GM12878 (cell line): ENCODE measurements at regions not wholly inside any gene's neighbourhood (a gene's known extent, or its start where the extent isn't known, plus 50 kb on each side); places are given as distances from the start of the nearest gene placed in this dataset.

ENCODE experiments used
- ATAC-seq: fragments of 200-7000 bp; cut with Tn5 transposase; 3 replicates; pipeline ENCODE4 v1.9.1; 2020; ENCODE audit warnings: mild to moderate bottlenecking, moderate library complexity
- BruUV-seq: library from RNA; stranded (reverse); fragments of 400-500 nt; replicated peaks from 2 replicates; lab custom pipeline; 2021; lab: Mats Ljungman, UMichigan
- CTCF ChIA-PET: fragments of 300-600 bp; sonication (Branson Sonifier 250); formaldehyde crosslinking; extraction: SDS; loops from one replicate; lab custom pipeline; 2021; ENCODE audit warnings: inconsistent platforms; lab: Yijun Ruan, JAX
- POLR2A ChIA-PET: fragments of 350-600 bp; formaldehyde crosslinking; extraction: SDS; loops from one replicate; lab custom pipeline; 2021; ENCODE audit warnings: inconsistent platforms; lab: Charles Lee
- RAD21 ChIA-PET: fragments of 300-600 bp; sonication (Branson Sonifier 250); formaldehyde crosslinking; loops from one replicate; lab custom pipeline; 2023; ENCODE audit warnings: antibody characterized with exemption; ENCODE audit not compliant: unreplicated experiment; lab: Charles Lee
- SMC1A ChIA-PET: fragments of 300-600 bp; sonication (Branson Sonifier 250); formaldehyde crosslinking; loops from one replicate; lab custom pipeline; 2023; ENCODE audit not compliant: unreplicated experiment, uncharacterized antibody; lab: Charles Lee
- DNase-seq: peaks from one replicate; pipeline ENCODE4 v3.0.0-alpha.2; 2011; ENCODE audit warnings: low read depth, low spot score
- FAIRE-seq: peaks from 3 replicates; lab custom pipeline; 2011; peaks lifted over from hg19 to GRCh38; lab: Jason Lieb, UNC
- H2AFZ ChIP-seq: 2 replicates; pipeline ENCODE4 v1.6.0; 2011; ENCODE audit warnings: low read depth, low read length, control low read depth; ENCODE audit not compliant: control insufficient read depth
- H3K27ac ChIP-seq: 2 replicates; pipeline ENCODE4 v1.5.1; 2011; ENCODE audit warnings: control low read depth; ENCODE audit not compliant: control insufficient read depth, insufficient read depth
- H3K27me3 ChIP-seq, 2 experiments: replicated peaks in 1 of 2; 2 replicates each; pipeline versions ENCODE4 v1.6.0 to v1.6.1; 2011; ENCODE audit warnings: low read length in 1 of 2; ENCODE audit not compliant: control insufficient read depth in 2 of 2, insufficient read depth in 2 of 2
- H3K36me3 ChIP-seq, 2 experiments: 2 replicates each; pipeline ENCODE4 v1.5.1; 2011; ENCODE audit warnings: low read length in 1 of 2; ENCODE audit not compliant: control insufficient read depth in 2 of 2, insufficient read depth in 2 of 2
- H3K4me1 ChIP-seq: 2 replicates; pipeline ENCODE4 v1.6.1; 2011; ENCODE audit warnings: mild to moderate bottlenecking, low read length, moderate library complexity, mixed read lengths; ENCODE audit not compliant: control insufficient read depth, insufficient read depth
- H3K4me2 ChIP-seq: 2 replicates; pipeline ENCODE4 v1.6.0; 2011; ENCODE audit warnings: control low read depth; ENCODE audit not compliant: control insufficient read depth, insufficient read depth
- H3K4me3 ChIP-seq: fragments of 200-600 bp; sonication (generic); 2 replicates; pipeline ENCODE4 v1.5.1; 2016
- H3K79me2 ChIP-seq: 2 replicates; pipeline ENCODE4 v1.6.0; 2011; ENCODE audit warnings: low read length; ENCODE audit not compliant: control insufficient read depth, insufficient read depth
- H3K9ac ChIP-seq: 2 replicates; pipeline ENCODE4 v1.8.0; 2011; ENCODE audit warnings: low read length, control low read depth, mixed read lengths; ENCODE audit not compliant: control insufficient read depth, insufficient read depth
- H3K9me3 ChIP-seq: replicated peaks from 3 replicates; pipeline ENCODE4 v1.5.1; 2011; ENCODE audit warnings: mild to moderate bottlenecking, low read length; ENCODE audit not compliant: control insufficient read depth, insufficient read depth
- H4K20me1 ChIP-seq: 2 replicates; pipeline ENCODE4 v1.6.0; 2011; ENCODE audit not compliant: control insufficient read depth, insufficient read depth
- ASH2L ChIP-seq: fragments of 300-600, 200-600 bp; sonication (generic); IDR thresholded peaks from 2 replicates; pipeline ENCODE4 v1.6.1; 2017; ENCODE audit warnings: low read depth, mild to moderate bottlenecking, borderline replicate concordance
- BACH1 ChIP-seq: fragments of 450-650 bp; IDR thresholded peaks from 2 replicates; pipeline ENCODE4 v1.6.1; 2017; ENCODE audit warnings: mild to moderate bottlenecking, borderline replicate concordance
- FOXM1 ChIP-seq: IDR thresholded peaks from 2 replicates; pipeline ENCODE4 v1.6.1; 2012; ENCODE audit warnings: low read depth, mild to moderate bottlenecking, inconsistent platforms, low read length, moderate library complexity
- IKZF1 ChIP-seq: fragments of 450-650 bp; conservative IDR thresholded peaks from 2 replicates; pipeline ENCODE4 v1.6.1; 2017; ENCODE audit warnings: antibody characterized with exemption, mild to moderate bottlenecking
- NFXL1 ChIP-seq: fragments of 450-650 bp; IDR thresholded peaks from 2 replicates; pipeline ENCODE4 v1.6.1; 2017; ENCODE audit warnings: antibody characterized with exemption, mild to moderate bottlenecking, borderline replicate concordance
- NR2C1 ChIP-seq: fragments of 450-650 bp; IDR thresholded peaks from 2 replicates; pipeline ENCODE4 v1.6.1; 2017; ENCODE audit warnings: antibody characterized with exemption, mild to moderate bottlenecking, moderate library complexity
- NR2F1 ChIP-seq: fragments of 450-650 bp; conservative IDR thresholded peaks from 2 replicates; pipeline ENCODE4 v1.6.1; 2017; ENCODE audit warnings: mild to moderate bottlenecking
- PAX5 ChIP-seq: IDR thresholded peaks from 2 replicates; pipeline ENCODE4 v1.6.1; 2011; ENCODE audit warnings: low read depth, low read length, borderline replicate concordance
- PML ChIP-seq: IDR thresholded peaks from 2 replicates; pipeline ENCODE4 v1.6.1; 2012; ENCODE audit warnings: low read length, inconsistent platforms
- SIX5 ChIP-seq: IDR thresholded peaks from 2 replicates; pipeline ENCODE4 v1.6.1; 2011; ENCODE audit warnings: mild to moderate bottlenecking, low read depth, low read length, moderate library complexity; ENCODE audit not compliant: severe bottlenecking
- SMAD5 ChIP-seq: IDR thresholded peaks from 2 replicates; pipeline ENCODE4 v1.6.1; 2016; ENCODE audit warnings: antibody characterized with exemption, low read depth
- SRF ChIP-seq, 2 experiments: IDR thresholded peaks; 2 replicates each; pipeline ENCODE4 v1.6.1; 2011; ENCODE audit warnings: low read depth in 2 of 2, low read length in 2 of 2, mild to moderate bottlenecking in 1 of 2, moderate library complexity in 1 of 2
- TBL1XR1 ChIP-seq: IDR thresholded peaks from 2 replicates; pipeline ENCODE4 v1.6.1; 2012; ENCODE audit warnings: low read depth, low read length, improper control_type of control experiment
- TCF12 ChIP-seq: IDR thresholded peaks from 2 replicates; pipeline ENCODE4 v1.6.1; 2011; ENCODE audit warnings: low read depth, mild to moderate bottlenecking, low read length
- ZNF24 ChIP-seq: fragments of 450-650 bp; IDR thresholded peaks from 2 replicates; pipeline ENCODE4 v1.6.1; 2017; ENCODE audit warnings: antibody characterized with exemption, mild to moderate bottlenecking
- WGBS: methylation state at CpG from one replicate; pipeline ENCODE4 v1.1.6; 2016; ENCODE audit warnings: low lambda C conversion rate; ENCODE audit not compliant: insufficient replicate concordance, insufficient coverage; ENCODE audit errors: missing lambda C conversion rate; 5-methylcytosine and 5-hydroxymethylcytosine counted together
- in situ Hi-C: fragments of 300-500 bp; cut with MboI; formaldehyde crosslinking; loops from 9 replicates; pipeline ENCODE4 v1.14.3; 2018; ENCODE audit warnings: mixed read lengths
- intact Hi-C: fragments of 100-400 bp; cut with micrococcal nuclease; formaldehyde crosslinking; loops from one replicate; pipeline ENCODE4 v1.14.2; 2022; ENCODE audit not compliant: unreplicated experiment
- TF ChIP-seq, protein P1 (sequence below): fragments of 450-650 bp; IDR thresholded peaks from 2 replicates; pipeline ENCODE4 v1.6.1; 2014; ENCODE audit warnings: mild to moderate bottlenecking
- TF ChIP-seq, protein P2 (sequence below): fragments of 450-650 bp; conservative IDR thresholded peaks from 2 replicates; pipeline ENCODE4 v1.6.1; 2017; ENCODE audit warnings: mild to moderate bottlenecking, moderate library complexity
- TF ChIP-seq, protein P3 (sequence below): IDR thresholded peaks from 2 replicates; pipeline ENCODE4 v1.6.1; 2012; ENCODE audit warnings: low read depth, low read length, improper control_type of control experiment
- TF ChIP-seq, protein P4 (sequence below): fragments of 450-650 bp; IDR thresholded peaks from 2 replicates; pipeline ENCODE4 v1.6.1; 2017; ENCODE audit warnings: mild to moderate bottlenecking, moderate library complexity

GRCh38 chr9:2955575-2955974 is 111.7 kb upstream of the PUM3 start:
- no TSS peak for BruUV-seq
- 0% methylated on average over 2 of the region's 2 CpGs for WGBS
- in situ Hi-C loops, result no loop called here

More at GRCh38 chr9:2955575-2955974, 111.7 kb upstream of the PUM3 start:
- Histone ChIP-seq H3K9me3 (no peaks in the 10 kb centered on the region), H3K27ac (no peak overlapping the region), H3K36me3 (no peaks in the 10 kb centered on the region), H3K4me2 (no peak overlapping the region), H3K4me3 (no peak overlapping the region), H4K20me1 (no peaks in the 10 kb centered on the region), H3K9ac (no peak overlapping the region), H2AFZ (no peak overlapping the region), H3K79me2 (no peaks in the 10 kb centered on the region), H3K4me1 (no peaks in the 10 kb centered on the region), H3K27me3 (no peaks in the 10 kb centered on the region)
- FAIRE-seq (no peak), DNase-seq (no peak), ATAC-seq (no peak)
- intact Hi-C loops, result no loop called here
- ChIA-PET POLR2A (no interaction called here), RAD21 (interaction anchor here (1.0 kb wide), 1 partner anchor 98 kb away, joined by 3 read pairs; no protein-coding TSS in a partner anchor)
- TF ChIP-seq, protein P1, sequence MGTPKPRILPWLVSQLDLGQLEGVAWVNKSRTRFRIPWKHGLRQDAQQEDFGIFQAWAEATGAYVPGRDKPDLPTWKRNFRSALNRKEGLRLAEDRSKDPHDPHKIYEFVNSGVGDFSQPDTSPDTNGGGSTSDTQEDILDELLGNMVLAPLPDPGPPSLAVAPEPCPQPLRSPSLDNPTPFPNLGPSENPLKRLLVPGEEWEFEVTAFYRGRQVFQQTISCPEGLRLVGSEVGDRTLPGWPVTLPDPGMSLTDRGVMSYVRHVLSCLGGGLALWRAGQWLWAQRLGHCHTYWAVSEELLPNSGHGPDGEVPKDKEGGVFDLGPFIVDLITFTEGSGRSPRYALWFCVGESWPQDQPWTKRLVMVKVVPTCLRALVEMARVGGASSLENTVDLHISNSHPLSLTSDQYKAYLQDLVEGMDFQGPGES, result no peak
- TF ChIP-seq NR2F1 (no peak), PAX5 (no peak), SMAD5 (no peak), ASH2L (no peak), SRF (IDR thresholded peaks at IDR 0.05; ENCODE audit: low read depth in 2 of 2, low read length in 2 of 2) (no peak), SIX5 (no peak), NFXL1 (no peak), BACH1 (no peak), FOXM1 (no peak), TBL1XR1 (no peak), TCF12 (no peak), PML (no peak), NR2C1 (no peak), ZNF24 (no peak), IKZF1 (no peak)
- TF ChIP-seq, protein P2, sequence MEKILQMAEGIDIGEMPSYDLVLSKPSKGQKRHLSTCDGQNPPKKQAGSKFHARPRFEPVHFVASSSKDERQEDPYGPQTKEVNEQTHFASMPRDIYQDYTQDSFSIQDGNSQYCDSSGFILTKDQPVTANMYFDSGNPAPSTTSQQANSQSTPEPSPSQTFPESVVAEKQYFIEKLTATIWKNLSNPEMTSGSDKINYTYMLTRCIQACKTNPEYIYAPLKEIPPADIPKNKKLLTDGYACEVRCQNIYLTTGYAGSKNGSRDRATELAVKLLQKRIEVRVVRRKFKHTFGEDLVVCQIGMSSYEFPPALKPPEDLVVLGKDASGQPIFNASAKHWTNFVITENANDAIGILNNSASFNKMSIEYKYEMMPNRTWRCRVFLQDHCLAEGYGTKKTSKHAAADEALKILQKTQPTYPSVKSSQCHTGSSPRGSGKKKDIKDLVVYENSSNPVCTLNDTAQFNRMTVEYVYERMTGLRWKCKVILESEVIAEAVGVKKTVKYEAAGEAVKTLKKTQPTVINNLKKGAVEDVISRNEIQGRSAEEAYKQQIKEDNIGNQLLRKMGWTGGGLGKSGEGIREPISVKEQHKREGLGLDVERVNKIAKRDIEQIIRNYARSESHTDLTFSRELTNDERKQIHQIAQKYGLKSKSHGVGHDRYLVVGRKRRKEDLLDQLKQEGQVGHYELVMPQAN, result no peak
- TF ChIP-seq, protein P3, sequence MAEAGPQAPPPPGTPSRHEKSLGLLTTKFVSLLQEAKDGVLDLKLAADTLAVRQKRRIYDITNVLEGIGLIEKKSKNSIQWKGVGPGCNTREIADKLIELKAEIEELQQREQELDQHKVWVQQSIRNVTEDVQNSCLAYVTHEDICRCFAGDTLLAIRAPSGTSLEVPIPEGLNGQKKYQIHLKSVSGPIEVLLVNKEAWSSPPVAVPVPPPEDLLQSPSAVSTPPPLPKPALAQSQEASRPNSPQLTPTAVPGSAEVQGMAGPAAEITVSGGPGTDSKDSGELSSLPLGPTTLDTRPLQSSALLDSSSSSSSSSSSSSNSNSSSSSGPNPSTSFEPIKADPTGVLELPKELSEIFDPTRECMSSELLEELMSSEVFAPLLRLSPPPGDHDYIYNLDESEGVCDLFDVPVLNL, result no peak
- TF ChIP-seq, protein P4, sequence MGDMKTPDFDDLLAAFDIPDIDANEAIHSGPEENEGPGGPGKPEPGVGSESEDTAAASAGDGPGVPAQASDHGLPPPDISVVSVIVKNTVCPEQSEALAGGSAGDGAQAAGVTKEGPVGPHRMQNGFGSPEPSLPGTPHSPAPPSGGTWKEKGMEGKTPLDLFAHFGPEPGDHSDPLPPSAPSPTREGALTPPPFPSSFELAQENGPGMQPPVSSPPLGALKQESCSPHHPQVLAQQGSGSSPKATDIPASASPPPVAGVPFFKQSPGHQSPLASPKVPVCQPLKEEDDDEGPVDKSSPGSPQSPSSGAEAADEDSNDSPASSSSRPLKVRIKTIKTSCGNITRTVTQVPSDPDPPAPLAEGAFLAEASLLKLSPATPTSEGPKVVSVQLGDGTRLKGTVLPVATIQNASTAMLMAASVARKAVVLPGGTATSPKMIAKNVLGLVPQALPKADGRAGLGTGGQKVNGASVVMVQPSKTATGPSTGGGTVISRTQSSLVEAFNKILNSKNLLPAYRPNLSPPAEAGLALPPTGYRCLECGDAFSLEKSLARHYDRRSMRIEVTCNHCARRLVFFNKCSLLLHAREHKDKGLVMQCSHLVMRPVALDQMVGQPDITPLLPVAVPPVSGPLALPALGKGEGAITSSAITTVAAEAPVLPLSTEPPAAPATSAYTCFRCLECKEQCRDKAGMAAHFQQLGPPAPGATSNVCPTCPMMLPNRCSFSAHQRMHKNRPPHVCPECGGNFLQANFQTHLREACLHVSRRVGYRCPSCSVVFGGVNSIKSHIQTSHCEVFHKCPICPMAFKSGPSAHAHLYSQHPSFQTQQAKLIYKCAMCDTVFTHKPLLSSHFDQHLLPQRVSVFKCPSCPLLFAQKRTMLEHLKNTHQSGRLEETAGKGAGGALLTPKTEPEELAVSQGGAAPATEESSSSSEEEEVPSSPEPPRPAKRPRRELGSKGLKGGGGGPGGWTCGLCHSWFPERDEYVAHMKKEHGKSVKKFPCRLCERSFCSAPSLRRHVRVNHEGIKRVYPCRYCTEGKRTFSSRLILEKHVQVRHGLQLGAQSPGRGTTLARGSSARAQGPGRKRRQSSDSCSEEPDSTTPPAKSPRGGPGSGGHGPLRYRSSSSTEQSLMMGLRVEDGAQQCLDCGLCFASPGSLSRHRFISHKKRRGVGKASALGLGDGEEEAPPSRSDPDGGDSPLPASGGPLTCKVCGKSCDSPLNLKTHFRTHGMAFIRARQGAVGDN, result no peak
- TF ChIP-seq, all 136 proteins: peak for 0
- ChIA-PET SMC1A (interaction anchor here (0.8 kb wide), 1 partner anchor 9 kb away, joined by 4 read pairs; no protein-coding TSS in a partner anchor), CTCF (interaction anchor here (1.1 to 1.5 kb wide), 2 partner anchors 96 to 98 kb away, joined by 3 to 4 read pairs; no protein-coding TSS in a partner anchor)
